Spleen (tissue), 7 donors: ENCODE measurements at regions not wholly inside any gene's neighbourhood (a gene's known extent, or its start where the extent isn't known, plus 50 kb on each side); places are given as distances from the start of the nearest gene placed in this dataset.

Experiments used
- CTCF ChIP-seq, 11 experiments: fragments of 200-600 bp in 7 of 11; fragments of 450-650 bp in 4 of 11; sonication (generic) in 4 of 11; IDR thresholded peaks in 8 of 11; conservative IDR thresholded peaks in 3 of 11; 1 replicate in 7 of 11; 2 replicates in 4 of 11; pipeline versions ENCODE4 v1.4.0 to v1.8.0; 2016 to 2021; ENCODE audit warnings: antibody characterized with exemption in 11 of 11, inconsistent platforms in 4 of 11, mild to moderate bottlenecking in 1 of 11
- POLR2A ChIP-seq, 3 donors: fragments of 450-650 bp; IDR thresholded peaks; one replicate each; pipeline ENCODE4 v1.5.1; 2017; ENCODE audit warnings: antibody characterized with exemption in 3 of 3, mild to moderate bottlenecking in 1 of 3
- POLR2AphosphoS5 ChIP-seq, 3 donors: sonication (generic); formaldehyde crosslinking; IDR thresholded peaks; one replicate each; pipeline ENCODE4 v1.5.1; 2017; ENCODE audit warnings: antibody characterized with exemption in 3 of 3
- donor health status: DM: no; HTN: no; CAD: no; lungs with moderate emphysema.
- donor health status: DM: no; HTN: no; CAD: no.
- donor health status: DM: no; HTN: no; CAD: no.

- TF ChIP-seq CTCF (IDR thresholded peaks at IDR 0.05 in 8 of 11, conservative IDR thresholded peaks at IDR 0.05 in 3 of 11) (no peak), POLR2AphosphoS5 (IDR thresholded peaks at IDR 0.05) (no peak), POLR2A (IDR thresholded peaks at IDR 0.05) (no peak)
Observed at GRCh38 chr5:97600486-97600885, 417.4 kb upstream of the RIOK2 start.
